ENCODE measurements at regions not wholly inside any gene's neighbourhood (a gene's known extent, or its start where the extent isn't known, plus 50 kb on each side); places are given as distances from the start of the nearest gene placed in this dataset.

DNA sequence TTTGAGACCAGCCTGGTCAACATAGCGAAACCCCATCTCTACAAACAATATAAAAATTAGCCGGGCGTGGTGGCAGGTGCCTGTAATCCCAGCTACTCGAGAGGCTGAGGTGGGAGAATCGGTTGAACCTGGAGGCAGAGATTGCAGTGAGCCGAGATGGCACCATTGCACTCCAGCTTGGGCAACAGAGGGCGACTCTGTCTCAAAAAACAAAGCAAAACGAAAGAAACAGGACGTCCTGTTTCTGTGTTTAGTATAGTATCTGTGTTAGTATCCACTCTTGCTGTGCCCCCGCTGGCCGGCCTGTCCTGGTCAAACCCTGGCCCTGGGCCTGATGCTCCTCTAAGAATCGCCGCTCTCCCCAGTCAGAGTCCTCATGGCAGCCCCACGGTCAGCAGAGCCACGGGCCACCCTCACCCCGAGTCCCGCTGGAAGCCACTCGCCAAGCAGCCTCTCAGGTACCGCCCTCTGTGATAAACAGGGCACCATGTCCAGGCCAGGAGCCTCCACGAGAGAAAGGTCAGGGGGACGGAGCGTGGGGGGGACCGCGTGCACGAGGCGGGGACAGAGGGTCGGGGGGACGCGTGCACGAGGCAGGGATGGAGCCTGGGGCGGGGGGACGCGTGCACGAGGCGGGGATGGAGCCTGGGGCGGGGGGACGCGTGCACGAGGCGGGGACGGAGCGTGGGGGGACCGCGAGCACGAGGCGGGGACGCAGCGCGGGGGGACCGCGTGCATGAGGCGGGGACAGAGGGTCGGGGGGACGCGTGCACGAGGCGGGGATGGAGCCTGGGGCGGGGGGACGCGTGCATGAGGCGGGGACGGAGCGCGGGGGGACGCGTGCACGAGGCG lies 384.5 kb downstream of the SMOC2 start:
- Mint-ChIP-seq H3K4me3 (ENCODE audit: unreplicated experiment) (no peak overlapping the region), H3K36me3 (ENCODE audit: insufficient read depth, unreplicated experiment) (no peaks in the 10 kb centered on the region), H3K27ac (ENCODE audit: unreplicated experiment) (no peak overlapping the region), H3K9me3 (ENCODE audit: unreplicated experiment) (no peaks in the 10 kb centered on the region), H3K27me3 (ENCODE audit: insufficient read depth, unreplicated experiment) (no peaks in the 10 kb centered on the region), H3K4me1 (ENCODE audit: low read depth, unreplicated experiment) (no peaks in the 10 kb centered on the region)
- no peak overlapping the region for H3K4me3 ChIP-seq (ENCODE audit: low read depth, low read length)
- H3K27me3 ChIP-seq (replicated peaks; ENCODE audit: control insufficient read depth, insufficient read depth, low read length) = no peaks in the 10 kb centered on the region
- POLR2A ChIA-PET = no interaction called here
- TF ChIP-seq, protein P1, sequence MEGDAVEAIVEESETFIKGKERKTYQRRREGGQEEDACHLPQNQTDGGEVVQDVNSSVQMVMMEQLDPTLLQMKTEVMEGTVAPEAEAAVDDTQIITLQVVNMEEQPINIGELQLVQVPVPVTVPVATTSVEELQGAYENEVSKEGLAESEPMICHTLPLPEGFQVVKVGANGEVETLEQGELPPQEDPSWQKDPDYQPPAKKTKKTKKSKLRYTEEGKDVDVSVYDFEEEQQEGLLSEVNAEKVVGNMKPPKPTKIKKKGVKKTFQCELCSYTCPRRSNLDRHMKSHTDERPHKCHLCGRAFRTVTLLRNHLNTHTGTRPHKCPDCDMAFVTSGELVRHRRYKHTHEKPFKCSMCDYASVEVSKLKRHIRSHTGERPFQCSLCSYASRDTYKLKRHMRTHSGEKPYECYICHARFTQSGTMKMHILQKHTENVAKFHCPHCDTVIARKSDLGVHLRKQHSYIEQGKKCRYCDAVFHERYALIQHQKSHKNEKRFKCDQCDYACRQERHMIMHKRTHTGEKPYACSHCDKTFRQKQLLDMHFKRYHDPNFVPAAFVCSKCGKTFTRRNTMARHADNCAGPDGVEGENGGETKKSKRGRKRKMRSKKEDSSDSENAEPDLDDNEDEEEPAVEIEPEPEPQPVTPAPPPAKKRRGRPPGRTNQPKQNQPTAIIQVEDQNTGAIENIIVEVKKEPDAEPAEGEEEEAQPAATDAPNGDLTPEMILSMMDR (IDR thresholded peaks at IDR 0.05; ENCODE audit: insufficient read depth in 1 of 2, low read depth in 1 of 2, low read length in 1 of 2, severe bottlenecking in 1 of 2, unreplicated experiment in 1 of 2) = no peak
- CTCF ChIA-PET = no interaction called here
- no peaks in the 10 kb centered on the region; the same call in 1 of the 2 replicates for H3K9me3 ChIP-seq
- intact Hi-C loops (cut with micrococcal nuclease; ENCODE audit: unreplicated experiment) = no loop called here
- no peaks in the 10 kb centered on the region for H3K36me3 ChIP-seq (ENCODE audit: control insufficient read depth, insufficient read depth, low read length)
- BruUV-seq (replicated peaks) = no TSS peak
- DNase-seq = no peak
- H3K4me1 ChIP-seq = no peaks in the 10 kb centered on the region

DNA sequence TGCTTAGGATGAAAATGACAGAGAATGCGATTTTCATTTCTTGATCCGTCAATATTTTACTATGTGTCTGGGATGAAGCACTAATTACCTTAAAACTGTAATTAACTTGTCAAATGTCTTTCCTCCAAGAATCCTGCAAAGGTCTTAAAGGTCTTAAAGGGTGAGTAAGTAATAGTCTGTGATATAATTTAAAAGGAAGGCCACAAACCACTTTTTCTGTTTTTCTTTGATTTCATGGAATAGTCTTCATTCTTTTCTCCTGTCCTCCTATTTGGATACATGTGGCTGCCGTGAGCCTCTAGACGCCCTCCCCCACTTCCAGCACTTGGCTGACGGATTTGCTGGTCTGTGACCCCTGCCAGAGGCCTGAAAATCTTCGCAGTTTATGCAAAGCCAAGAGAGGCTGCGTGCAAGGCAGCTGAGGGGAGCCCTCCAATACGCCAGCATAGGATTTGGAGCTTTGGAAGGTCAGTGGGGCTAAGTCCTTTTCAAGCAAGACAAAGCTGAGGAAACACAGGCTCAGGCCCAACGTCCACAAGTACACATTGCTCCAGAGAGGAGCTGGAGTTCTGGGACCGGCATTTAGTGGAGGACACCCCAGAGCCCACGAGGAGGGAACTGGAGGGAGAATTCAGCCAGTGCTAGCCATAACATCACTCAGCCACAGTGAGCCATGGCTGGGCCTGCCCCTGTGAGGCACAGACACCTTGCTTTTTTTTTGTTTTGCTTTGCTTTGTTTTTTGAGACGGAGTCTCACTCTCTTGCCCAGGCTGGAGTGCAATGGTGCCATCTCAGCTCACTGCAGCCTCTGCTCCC lies 382.6 kb downstream of the SMOC2 start:
- Histone ChIP-seq H3K4me1 (no peaks in the 10 kb centered on the region), H3K4me3 (ENCODE audit: low read depth, low read length) (no peak overlapping the region), H3K36me3 (ENCODE audit: control insufficient read depth, insufficient read depth, low read length) (no peaks in the 10 kb centered on the region), H3K9me3 (no peaks in the 10 kb centered on the region; the same call in none of the 2 replicates), H3K27me3 (replicated peaks; ENCODE audit: control insufficient read depth, insufficient read depth, low read length) (no peaks in the 10 kb centered on the region)
- H3K36me3 Mint-ChIP-seq (ENCODE audit: insufficient read depth, unreplicated experiment) = no peaks in the 10 kb centered on the region
- no peak overlapping the region for H3K4me3 Mint-ChIP-seq (ENCODE audit: unreplicated experiment)
- POLR2A ChIA-PET = no interaction called here
- DNase-seq = no peak
- TF ChIP-seq, protein P1 (IDR thresholded peaks at IDR 0.05; ENCODE audit: insufficient read depth in 1 of 2, low read depth in 1 of 2, low read length in 1 of 2, severe bottlenecking in 1 of 2, unreplicated experiment in 1 of 2) = no peak
- H3K27ac Mint-ChIP-seq (ENCODE audit: unreplicated experiment) = no peak overlapping the region
- CTCF ChIA-PET = no interaction called here
- no peaks in the 10 kb centered on the region for H3K9me3 Mint-ChIP-seq (ENCODE audit: unreplicated experiment)
- intact Hi-C loops (cut with micrococcal nuclease; ENCODE audit: unreplicated experiment) = no loop called here
- no TSS peak for BruUV-seq (replicated peaks)
- no peaks in the 10 kb centered on the region for H3K27me3 Mint-ChIP-seq (ENCODE audit: insufficient read depth, unreplicated experiment)
- H3K4me1 Mint-ChIP-seq (ENCODE audit: low read depth, unreplicated experiment) = no peaks in the 10 kb centered on the region

DNA sequence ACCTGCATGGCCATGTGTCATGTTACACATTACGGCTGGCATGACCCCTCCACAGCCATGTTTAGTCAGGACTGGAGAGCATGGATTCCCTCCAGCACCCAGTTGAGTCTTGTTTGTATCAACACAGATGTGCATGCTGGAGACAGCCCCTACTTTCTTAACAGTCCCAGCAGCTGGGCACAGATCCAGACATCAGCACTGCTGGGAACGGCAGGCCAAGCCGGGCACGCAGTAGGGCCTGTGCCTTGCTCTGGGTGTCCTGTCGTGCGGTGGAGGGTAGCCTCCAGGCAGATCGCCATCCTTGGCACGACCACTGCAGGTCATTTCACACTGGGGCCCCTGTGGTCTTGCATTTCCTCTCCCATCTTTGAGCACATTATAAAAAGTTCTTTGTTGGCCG lies 381.4 kb downstream of the SMOC2 start:
- CTCF ChIA-PET = no interaction called here
- intact Hi-C loops (cut with micrococcal nuclease; ENCODE audit: unreplicated experiment) = no loop called here
- no peaks in the 10 kb centered on the region for H3K36me3 ChIP-seq (ENCODE audit: control insufficient read depth, insufficient read depth, low read length)
- Mint-ChIP-seq H3K4me3 (ENCODE audit: unreplicated experiment) (no peak overlapping the region), H3K4me1 (ENCODE audit: low read depth, unreplicated experiment) (no peaks in the 10 kb centered on the region), H3K36me3 (ENCODE audit: insufficient read depth, unreplicated experiment) (no peaks in the 10 kb centered on the region), H3K9me3 (ENCODE audit: unreplicated experiment) (no peaks in the 10 kb centered on the region), H3K27me3 (ENCODE audit: insufficient read depth, unreplicated experiment) (no peaks in the 10 kb centered on the region), H3K27ac (ENCODE audit: unreplicated experiment) (no peak overlapping the region)
- BruUV-seq (replicated peaks) = no TSS peak
- TF ChIP-seq, protein P1 (IDR thresholded peaks at IDR 0.05; ENCODE audit: insufficient read depth in 1 of 2, low read depth in 1 of 2, low read length in 1 of 2, severe bottlenecking in 1 of 2, unreplicated experiment in 1 of 2) = no peak
- POLR2A ChIA-PET = no interaction called here
- H3K9me3 ChIP-seq = peaks cover 8% of the 10 kb centered on the region
- no peak overlapping the region for H3K4me3 ChIP-seq (ENCODE audit: low read depth, low read length)
- no peaks in the 10 kb centered on the region for H3K27me3 ChIP-seq (replicated peaks; ENCODE audit: control insufficient read depth, insufficient read depth, low read length)
- no peak for DNase-seq
- H3K4me1 ChIP-seq = no peaks in the 10 kb centered on the region
